ENCODE measurements at regions not wholly inside any gene's neighbourhood (a gene's known extent, or its start where the extent isn't known, plus 50 kb on each side); places are given as distances from the start of the nearest gene placed in this dataset.

GRCh38 chr11:45507916-45508315, 157.5 kb downstream of the CHST1 start:
- TF ChIP-seq TCF12 (IDR thresholded peaks at IDR 0.05; ENCODE audit: low read depth) (no peak), YY1 (IDR thresholded peaks at IDR 0.05; ENCODE audit: low read depth) (no peak), EP300 (IDR thresholded peaks at IDR 0.05; ENCODE audit: borderline replicate concordance) (no peak), CREB1 (IDR thresholded peaks at IDR 0.05; ENCODE audit: low read depth) (no peak), MAX (IDR thresholded peaks at IDR 0.05) (no peak), TEAD4 (IDR thresholded peaks at IDR 0.05) (no peak), TAF1 (IDR thresholded peaks at IDR 0.05; ENCODE audit: low read depth) (no peak), CEBPB (IDR thresholded peaks at IDR 0.05) (no peak)
- TF ChIP-seq, protein P1, sequence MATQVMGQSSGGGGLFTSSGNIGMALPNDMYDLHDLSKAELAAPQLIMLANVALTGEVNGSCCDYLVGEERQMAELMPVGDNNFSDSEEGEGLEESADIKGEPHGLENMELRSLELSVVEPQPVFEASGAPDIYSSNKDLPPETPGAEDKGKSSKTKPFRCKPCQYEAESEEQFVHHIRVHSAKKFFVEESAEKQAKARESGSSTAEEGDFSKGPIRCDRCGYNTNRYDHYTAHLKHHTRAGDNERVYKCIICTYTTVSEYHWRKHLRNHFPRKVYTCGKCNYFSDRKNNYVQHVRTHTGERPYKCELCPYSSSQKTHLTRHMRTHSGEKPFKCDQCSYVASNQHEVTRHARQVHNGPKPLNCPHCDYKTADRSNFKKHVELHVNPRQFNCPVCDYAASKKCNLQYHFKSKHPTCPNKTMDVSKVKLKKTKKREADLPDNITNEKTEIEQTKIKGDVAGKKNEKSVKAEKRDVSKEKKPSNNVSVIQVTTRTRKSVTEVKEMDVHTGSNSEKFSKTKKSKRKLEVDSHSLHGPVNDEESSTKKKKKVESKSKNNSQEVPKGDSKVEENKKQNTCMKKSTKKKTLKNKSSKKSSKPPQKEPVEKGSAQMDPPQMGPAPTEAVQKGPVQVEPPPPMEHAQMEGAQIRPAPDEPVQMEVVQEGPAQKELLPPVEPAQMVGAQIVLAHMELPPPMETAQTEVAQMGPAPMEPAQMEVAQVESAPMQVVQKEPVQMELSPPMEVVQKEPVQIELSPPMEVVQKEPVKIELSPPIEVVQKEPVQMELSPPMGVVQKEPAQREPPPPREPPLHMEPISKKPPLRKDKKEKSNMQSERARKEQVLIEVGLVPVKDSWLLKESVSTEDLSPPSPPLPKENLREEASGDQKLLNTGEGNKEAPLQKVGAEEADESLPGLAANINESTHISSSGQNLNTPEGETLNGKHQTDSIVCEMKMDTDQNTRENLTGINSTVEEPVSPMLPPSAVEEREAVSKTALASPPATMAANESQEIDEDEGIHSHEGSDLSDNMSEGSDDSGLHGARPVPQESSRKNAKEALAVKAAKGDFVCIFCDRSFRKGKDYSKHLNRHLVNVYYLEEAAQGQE (IDR thresholded peaks at IDR 0.05; ENCODE audit: low read depth): no peak

Data from Ishikawa (cell line).